GM12878 (cell line): ENCODE measurements at regions not wholly inside any gene's neighbourhood (a gene's known extent, or its start where the extent isn't known, plus 50 kb on each side); places are given as distances from the start of the nearest gene placed in this dataset.

Source experiments
- EGR1 ChIP-seq, 2 experiments: IDR thresholded peaks; 1 replicate in 1 of 2; 2 replicates in 1 of 2; pipeline ENCODE4 v1.6.1; 2011 to 2012; ENCODE audit warnings: low read depth in 2 of 2, low read length in 2 of 2, borderline replicate concordance in 1 of 2, mild to moderate bottlenecking in 1 of 2, moderate library complexity in 1 of 2
- EZH2 ChIP-seq: IDR thresholded peaks from 2 replicates; pipeline ENCODE4 v1.6.1; 2012; ENCODE audit warnings: low read depth, mild to moderate bottlenecking, control low read depth, inconsistent platforms, low read length, borderline replicate concordance; ENCODE audit not compliant: control insufficient read depth
- MYC ChIP-seq: IDR thresholded peaks from 2 replicates; pipeline ENCODE4 v1.6.1; 2011; ENCODE audit warnings: mild to moderate bottlenecking, low read length, moderate library complexity, inconsistent platforms; ENCODE audit not compliant: insufficient read depth, insufficient replicate concordance, insufficient read length, severe bottlenecking
- POLR2A ChIP-seq: IDR thresholded peaks from 2 replicates; pipeline ENCODE4 v1.6.1; 2011; ENCODE audit warnings: low read depth, mild to moderate bottlenecking, low read length
- RAD21 ChIP-seq: IDR thresholded peaks from 2 replicates; pipeline ENCODE4 v1.6.1; 2011; ENCODE audit warnings: mild to moderate bottlenecking, low read depth, low read length, moderate library complexity; ENCODE audit not compliant: insufficient read depth
- SUZ12 ChIP-seq: fragments of 200-600 bp; sonication (generic); IDR thresholded peaks from one replicate; pipeline ENCODE4 v1.6.1; 2018; ENCODE audit warnings: antibody characterized with exemption, mild to moderate bottlenecking; ENCODE audit not compliant: unreplicated experiment
- TF ChIP-seq, protein P1 (sequence below), 3 experiments: IDR thresholded peaks in 2 of 3; conservative IDR thresholded peaks in 1 of 3; 2 replicates each; pipeline ENCODE4 v1.5.1; 2011; ENCODE audit warnings: low read depth in 3 of 3, low read length in 3 of 3, mild to moderate bottlenecking in 3 of 3, control low read depth in 2 of 3, moderate library complexity in 2 of 3, inconsistent platforms in 1 of 3, mixed read lengths in 1 of 3; ENCODE audit not compliant: control insufficient read depth in 2 of 3, insufficient read depth in 1 of 3; ENCODE audit errors: extremely low read depth in 1 of 3
- TF ChIP-seq, protein P2 (sequence below): fragments of 450-650 bp; IDR thresholded peaks from 2 replicates; pipeline ENCODE4 v1.6.1; 2016; ENCODE audit warnings: mild to moderate bottlenecking, moderate library complexity, borderline replicate concordance
- TF ChIP-seq, protein P3 (sequence below): IDR thresholded peaks from 2 replicates; pipeline ENCODE4 v1.6.1; 2012; ENCODE audit warnings: mild to moderate bottlenecking, low read depth, low read length
- TF ChIP-seq, protein P4 (sequence below): IDR thresholded peaks from 2 replicates; pipeline ENCODE4 v1.6.1; 2011; ENCODE audit warnings: low read depth, low read length, improper control_type of control experiment, borderline replicate concordance
- TF ChIP-seq, protein P5 (sequence below): IDR thresholded peaks from 2 replicates; pipeline ENCODE4 v1.6.1; 2012; ENCODE audit warnings: low read depth, low read length, improper control_type of control experiment

DNA sequence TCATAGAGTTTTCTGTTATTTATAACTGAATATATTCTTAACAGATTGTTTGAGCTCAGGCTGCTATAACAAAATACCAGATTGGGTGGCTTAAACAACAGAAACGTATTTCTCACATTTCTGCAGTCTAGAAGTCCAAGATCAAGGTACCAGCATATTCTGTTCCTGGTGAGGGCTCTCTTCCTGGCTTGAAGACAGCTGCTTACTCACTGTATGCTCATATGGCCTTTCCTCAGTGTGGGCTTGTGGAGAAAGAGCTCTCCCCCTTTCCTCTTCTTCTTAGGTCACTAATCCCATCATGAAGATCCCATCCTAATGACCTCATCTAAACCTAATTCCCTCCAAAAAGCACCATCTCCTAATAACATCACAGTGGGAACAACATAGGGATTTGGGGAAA is 117.8 kb downstream of the RASGEF1B start:
- TF ChIP-seq, protein P1, sequence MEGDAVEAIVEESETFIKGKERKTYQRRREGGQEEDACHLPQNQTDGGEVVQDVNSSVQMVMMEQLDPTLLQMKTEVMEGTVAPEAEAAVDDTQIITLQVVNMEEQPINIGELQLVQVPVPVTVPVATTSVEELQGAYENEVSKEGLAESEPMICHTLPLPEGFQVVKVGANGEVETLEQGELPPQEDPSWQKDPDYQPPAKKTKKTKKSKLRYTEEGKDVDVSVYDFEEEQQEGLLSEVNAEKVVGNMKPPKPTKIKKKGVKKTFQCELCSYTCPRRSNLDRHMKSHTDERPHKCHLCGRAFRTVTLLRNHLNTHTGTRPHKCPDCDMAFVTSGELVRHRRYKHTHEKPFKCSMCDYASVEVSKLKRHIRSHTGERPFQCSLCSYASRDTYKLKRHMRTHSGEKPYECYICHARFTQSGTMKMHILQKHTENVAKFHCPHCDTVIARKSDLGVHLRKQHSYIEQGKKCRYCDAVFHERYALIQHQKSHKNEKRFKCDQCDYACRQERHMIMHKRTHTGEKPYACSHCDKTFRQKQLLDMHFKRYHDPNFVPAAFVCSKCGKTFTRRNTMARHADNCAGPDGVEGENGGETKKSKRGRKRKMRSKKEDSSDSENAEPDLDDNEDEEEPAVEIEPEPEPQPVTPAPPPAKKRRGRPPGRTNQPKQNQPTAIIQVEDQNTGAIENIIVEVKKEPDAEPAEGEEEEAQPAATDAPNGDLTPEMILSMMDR (IDR thresholded peaks at IDR 0.05 in 2 of 3, conservative IDR thresholded peaks at IDR 0.05 in 1 of 3; ENCODE audit: control insufficient read depth in 2 of 3, extremely low read depth in 1 of 3, insufficient read depth in 1 of 3, low read depth in 3 of 3, low read length in 3 of 3): no peak
- TF ChIP-seq, protein P2, sequence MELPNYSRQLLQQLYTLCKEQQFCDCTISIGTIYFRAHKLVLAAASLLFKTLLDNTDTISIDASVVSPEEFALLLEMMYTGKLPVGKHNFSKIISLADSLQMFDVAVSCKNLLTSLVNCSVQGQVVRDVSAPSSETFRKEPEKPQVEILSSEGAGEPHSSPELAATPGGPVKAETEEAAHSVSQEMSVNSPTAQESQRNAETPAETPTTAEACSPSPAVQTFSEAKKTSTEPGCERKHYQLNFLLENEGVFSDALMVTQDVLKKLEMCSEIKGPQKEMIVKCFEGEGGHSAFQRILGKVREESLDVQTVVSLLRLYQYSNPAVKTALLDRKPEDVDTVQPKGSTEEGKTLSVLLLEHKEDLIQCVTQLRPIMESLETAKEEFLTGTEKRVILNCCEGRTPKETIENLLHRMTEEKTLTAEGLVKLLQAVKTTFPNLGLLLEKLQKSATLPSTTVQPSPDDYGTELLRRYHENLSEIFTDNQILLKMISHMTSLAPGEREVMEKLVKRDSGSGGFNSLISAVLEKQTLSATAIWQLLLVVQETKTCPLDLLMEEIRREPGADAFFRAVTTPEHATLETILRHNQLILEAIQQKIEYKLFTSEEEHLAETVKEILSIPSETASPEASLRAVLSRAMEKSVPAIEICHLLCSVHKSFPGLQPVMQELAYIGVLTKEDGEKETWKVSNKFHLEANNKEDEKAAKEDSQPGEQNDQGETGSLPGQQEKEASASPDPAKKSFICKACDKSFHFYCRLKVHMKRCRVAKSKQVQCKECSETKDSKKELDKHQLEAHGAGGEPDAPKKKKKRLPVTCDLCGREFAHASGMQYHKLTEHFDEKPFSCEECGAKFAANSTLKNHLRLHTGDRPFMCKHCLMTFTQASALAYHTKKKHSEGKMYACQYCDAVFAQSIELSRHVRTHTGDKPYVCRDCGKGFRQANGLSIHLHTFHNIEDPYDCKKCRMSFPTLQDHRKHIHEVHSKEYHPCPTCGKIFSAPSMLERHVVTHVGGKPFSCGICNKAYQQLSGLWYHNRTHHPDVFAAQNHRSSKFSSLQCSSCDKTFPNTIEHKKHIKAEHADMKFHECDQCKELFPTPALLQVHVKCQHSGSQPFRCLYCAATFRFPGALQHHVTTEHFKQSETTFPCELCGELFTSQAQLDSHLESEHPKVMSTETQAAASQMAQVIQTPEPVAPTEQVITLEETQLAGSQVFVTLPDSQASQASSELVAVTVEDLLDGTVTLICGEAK: no peak
- TF ChIP-seq POLR2A (no peak), EGR1 (IDR thresholded peaks at IDR 0.05; ENCODE audit: borderline replicate concordance in 1 of 2, low read depth in 2 of 2, low read length in 2 of 2) (no peak), RAD21 (no peak), MYC (no peak), SUZ12 (no peak), EZH2 (no peak)
- TF ChIP-seq, protein P3, sequence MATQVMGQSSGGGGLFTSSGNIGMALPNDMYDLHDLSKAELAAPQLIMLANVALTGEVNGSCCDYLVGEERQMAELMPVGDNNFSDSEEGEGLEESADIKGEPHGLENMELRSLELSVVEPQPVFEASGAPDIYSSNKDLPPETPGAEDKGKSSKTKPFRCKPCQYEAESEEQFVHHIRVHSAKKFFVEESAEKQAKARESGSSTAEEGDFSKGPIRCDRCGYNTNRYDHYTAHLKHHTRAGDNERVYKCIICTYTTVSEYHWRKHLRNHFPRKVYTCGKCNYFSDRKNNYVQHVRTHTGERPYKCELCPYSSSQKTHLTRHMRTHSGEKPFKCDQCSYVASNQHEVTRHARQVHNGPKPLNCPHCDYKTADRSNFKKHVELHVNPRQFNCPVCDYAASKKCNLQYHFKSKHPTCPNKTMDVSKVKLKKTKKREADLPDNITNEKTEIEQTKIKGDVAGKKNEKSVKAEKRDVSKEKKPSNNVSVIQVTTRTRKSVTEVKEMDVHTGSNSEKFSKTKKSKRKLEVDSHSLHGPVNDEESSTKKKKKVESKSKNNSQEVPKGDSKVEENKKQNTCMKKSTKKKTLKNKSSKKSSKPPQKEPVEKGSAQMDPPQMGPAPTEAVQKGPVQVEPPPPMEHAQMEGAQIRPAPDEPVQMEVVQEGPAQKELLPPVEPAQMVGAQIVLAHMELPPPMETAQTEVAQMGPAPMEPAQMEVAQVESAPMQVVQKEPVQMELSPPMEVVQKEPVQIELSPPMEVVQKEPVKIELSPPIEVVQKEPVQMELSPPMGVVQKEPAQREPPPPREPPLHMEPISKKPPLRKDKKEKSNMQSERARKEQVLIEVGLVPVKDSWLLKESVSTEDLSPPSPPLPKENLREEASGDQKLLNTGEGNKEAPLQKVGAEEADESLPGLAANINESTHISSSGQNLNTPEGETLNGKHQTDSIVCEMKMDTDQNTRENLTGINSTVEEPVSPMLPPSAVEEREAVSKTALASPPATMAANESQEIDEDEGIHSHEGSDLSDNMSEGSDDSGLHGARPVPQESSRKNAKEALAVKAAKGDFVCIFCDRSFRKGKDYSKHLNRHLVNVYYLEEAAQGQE: no peak
- TF ChIP-seq, protein P4, sequence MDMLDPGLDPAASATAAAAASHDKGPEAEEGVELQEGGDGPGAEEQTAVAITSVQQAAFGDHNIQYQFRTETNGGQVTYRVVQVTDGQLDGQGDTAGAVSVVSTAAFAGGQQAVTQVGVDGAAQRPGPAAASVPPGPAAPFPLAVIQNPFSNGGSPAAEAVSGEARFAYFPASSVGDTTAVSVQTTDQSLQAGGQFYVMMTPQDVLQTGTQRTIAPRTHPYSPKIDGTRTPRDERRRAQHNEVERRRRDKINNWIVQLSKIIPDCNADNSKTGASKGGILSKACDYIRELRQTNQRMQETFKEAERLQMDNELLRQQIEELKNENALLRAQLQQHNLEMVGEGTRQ: no peak
- TF ChIP-seq, protein P5, sequence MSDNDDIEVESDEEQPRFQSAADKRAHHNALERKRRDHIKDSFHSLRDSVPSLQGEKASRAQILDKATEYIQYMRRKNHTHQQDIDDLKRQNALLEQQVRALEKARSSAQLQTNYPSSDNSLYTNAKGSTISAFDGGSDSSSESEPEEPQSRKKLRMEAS: no peak
